HCT116 (cell line): ENCODE measurements at regions not wholly inside any gene's neighbourhood (a gene's known extent, or its start where the extent isn't known, plus 50 kb on each side); places are given as distances from the start of the nearest gene placed in this dataset.

Source experiments
- ATAC-seq: fragments of 200-7000 bp; cut with Tn5 transposase; 2 replicates; pipeline ENCODE4 v1.9.1; 2020; ENCODE audit warnings: mild to moderate bottlenecking, moderate library complexity
- BruUV-seq: library from RNA; stranded (reverse); fragments of 400-500 nt; replicated peaks from 2 replicates; lab custom pipeline; 2021; lab: Mats Ljungman, UMichigan
- CTCF ChIA-PET: fragments of 300-600 bp; sonication (Branson Sonifier 250); formaldehyde crosslinking; loops from one replicate; lab custom pipeline; 2021; ENCODE audit warnings: antibody characterized with exemption; lab: Charles Lee
- POLR2A ChIA-PET: fragments of 300-600, 350-600 bp; sonication (Branson Sonifier 250); formaldehyde crosslinking; loops from one replicate; lab custom pipeline; 2021; ENCODE audit warnings: antibody characterized with exemption; lab: Charles Lee
- RAD21 ChIA-PET, 2 experiments: fragments of 300-600 bp; sonication (Branson Sonifier 250); formaldehyde crosslinking; loops; one replicate each; lab custom pipeline; 2023; ENCODE audit warnings: low total read pairs in 2 of 2; ENCODE audit not compliant: uncharacterized antibody in 2 of 2, unreplicated experiment in 2 of 2, low non-redundant PET in 1 of 2; lab: Charles Lee
- DNase-seq: peaks from one replicate; pipeline ENCODE4 v3.0.0-alpha.2; 2010; ENCODE audit warnings: low read depth, low spot score
- H2AFZ ChIP-seq: fragments of 200-600 bp; shearing (Covaris generic), sonication (generic); 2 replicates; pipeline ENCODE4 v1.6.1; 2017; ENCODE audit warnings: low read depth, mixed run types, mixed read lengths, antibody characterized with exemption, low read length; ENCODE audit not compliant: poor library complexity, severe bottlenecking
- H3K27ac ChIP-seq: 2 replicates; pipeline ENCODE4 v1.5.1; 2012; ENCODE audit warnings: low read depth, low read length
- H3K27me3 ChIP-seq: fragments of 200-600 bp; sonication (generic); 2 replicates; pipeline ENCODE4 v1.6.1; 2016; ENCODE audit warnings: mixed run types, low read length, mixed read lengths; ENCODE audit not compliant: insufficient read depth
- H3K36me3 ChIP-seq, 2 experiments: fragments of 200-500 bp in 1 of 2; fragments of 200-600 bp in 1 of 2; sonication (Bioruptor generic) in 1 of 2; sonication (generic) in 1 of 2; 2 replicates each; pipeline versions ENCODE4 v1.5.1 to v1.6.1; 2014 to 2016; ENCODE audit warnings: low read length in 2 of 2, inconsistent platforms in 1 of 2, mixed read lengths in 1 of 2, mixed run types in 1 of 2; ENCODE audit not compliant: insufficient read depth in 2 of 2, control insufficient read depth in 1 of 2
- H3K4me1 ChIP-seq, 2 experiments: fragments of 200-600 bp in 1 of 2; sonication (generic) in 1 of 2; 2 replicates each; pipeline versions ENCODE4 v1.5.1 to v1.6.1; 2012 to 2017; ENCODE audit warnings: low read length in 2 of 2, inconsistent platforms in 1 of 2, mild to moderate bottlenecking in 1 of 2, mixed read lengths in 1 of 2, mixed run types in 1 of 2, moderate library complexity in 1 of 2; ENCODE audit not compliant: insufficient read depth in 2 of 2, control insufficient read depth in 1 of 2
- H3K4me2 ChIP-seq: fragments of 200-600 bp; sonication (generic); 2 replicates; pipeline ENCODE4 v1.6.1; 2017; ENCODE audit warnings: mixed run types, low read length, mixed read lengths
- H3K4me3 ChIP-seq, 2 experiments: fragments of 200-600 bp in 1 of 2; sonication (generic) in 1 of 2; replicated peaks in 1 of 2; 2 replicates each; pipeline ENCODE4 v1.5.1; 2011 to 2016; ENCODE audit warnings: low read length in 2 of 2, control low read depth in 1 of 2, low read depth in 1 of 2, mild to moderate bottlenecking in 1 of 2, mixed read lengths in 1 of 2, mixed run types in 1 of 2
- H3K79me2 ChIP-seq: fragments of 200-600 bp; sonication (generic); 2 replicates; pipeline ENCODE4 v1.6.1; 2017; ENCODE audit warnings: mild to moderate bottlenecking, mixed run types, low read length, moderate library complexity, mixed read lengths; ENCODE audit not compliant: insufficient read depth
- H3K9ac ChIP-seq: fragments of 200-600 bp; sonication (generic); 2 replicates; pipeline ENCODE4 v1.6.1; 2016; ENCODE audit warnings: low read length, mixed read lengths
- H3K9me2 ChIP-seq: fragments of 200-600 bp; sonication (generic), shearing (Covaris generic); 2 replicates; pipeline ENCODE4 v1.6.1; 2017; ENCODE audit warnings: mixed run types, mild to moderate bottlenecking, moderate library complexity; ENCODE audit not compliant: insufficient read depth
- H3K9me3 ChIP-seq, 2 experiments: fragments of 200-500 bp in 1 of 2; fragments of 200-600 bp in 1 of 2; sonication (Bioruptor generic) in 1 of 2; sonication (generic) in 1 of 2; 2 replicates each; pipeline ENCODE4 v1.6.1; 2014 to 2017; ENCODE audit warnings: low read length in 2 of 2, mixed read lengths in 2 of 2, inconsistent platforms in 1 of 2, low read depth in 1 of 2, mild to moderate bottlenecking in 1 of 2, mixed run types in 1 of 2, moderate library complexity in 1 of 2; ENCODE audit not compliant: control insufficient read depth in 1 of 2, insufficient read depth in 1 of 2
- H4K20me1 ChIP-seq: fragments of 200-600 bp; sonication (generic), shearing (Covaris generic); 2 replicates; pipeline ENCODE4 v1.6.1; 2017; ENCODE audit warnings: mixed run types, mild to moderate bottlenecking, moderate library complexity; ENCODE audit not compliant: insufficient read depth
- EGR1 ChIP-seq: IDR thresholded peaks from 2 replicates; pipeline ENCODE4 v1.6.1; 2012; ENCODE audit warnings: low read depth
- ELF1 ChIP-seq: IDR thresholded peaks from 2 replicates; pipeline ENCODE4 v1.6.1; 2012; ENCODE audit warnings: low read depth, borderline replicate concordance
- FOSL1 ChIP-seq: IDR thresholded peaks from 2 replicates; pipeline ENCODE4 v1.6.1; 2012; ENCODE audit warnings: low read depth
- JUND ChIP-seq: IDR thresholded peaks from 2 replicates; pipeline ENCODE4 v1.6.1; 2012
- POLR2A ChIP-seq: IDR thresholded peaks from 2 replicates; pipeline ENCODE4 v1.7.0; 2011; ENCODE audit warnings: borderline replicate concordance; ENCODE audit not compliant: insufficient read depth, insufficient read length; ENCODE audit errors: extremely low read depth
- POLR2AphosphoS5 ChIP-seq: IDR thresholded peaks from 2 replicates; pipeline ENCODE4 v1.6.1; 2011; ENCODE audit warnings: mild to moderate bottlenecking, low read depth, low read length, moderate library complexity
- RAD21 ChIP-seq: IDR thresholded peaks from 2 replicates; pipeline ENCODE4 v1.6.1; 2012; ENCODE audit warnings: low read depth, mild to moderate bottlenecking
- REST ChIP-seq: IDR thresholded peaks from 2 replicates; pipeline ENCODE4 v1.6.1; 2012; ENCODE audit warnings: low read depth
- SIN3A ChIP-seq: IDR thresholded peaks from 2 replicates; pipeline ENCODE4 v1.6.1; 2012; ENCODE audit warnings: low read depth
- SP1 ChIP-seq: IDR thresholded peaks from 2 replicates; pipeline ENCODE4 v1.6.1; 2012; ENCODE audit warnings: low read depth
- SRF ChIP-seq: IDR thresholded peaks from 2 replicates; pipeline ENCODE4 v1.6.1; 2012; ENCODE audit warnings: low read depth
- YY1 ChIP-seq: IDR thresholded peaks from 2 replicates; pipeline ENCODE4 v1.6.1; 2011; ENCODE audit warnings: low read length, low read depth, moderate library complexity, mild to moderate bottlenecking; ENCODE audit not compliant: insufficient replicate concordance; ENCODE audit errors: extremely low read depth
- ZFX ChIP-seq: fragments of 450-650 bp; IDR thresholded peaks from 2 replicates; pipeline ENCODE4 v1.6.1; 2017
- intact Hi-C: fragments of 100-400 bp; cut with micrococcal nuclease; formaldehyde crosslinking; loops from 2 replicates; pipeline ENCODE4 v1.10.0; 2022
- TF ChIP-seq, protein P1 (sequence below): IDR thresholded peaks from 2 replicates; pipeline ENCODE4 v1.6.1; 2012

GRCh38 chr4:149048451-149049143 lies 606.4 kb upstream of the NR3C2 start:
- H2AFZ ChIP-seq = no peak overlapping the region
- H4K20me1 ChIP-seq = no peaks in the 10 kb centered on the region
- no peaks in the 10 kb centered on the region for H3K79me2 ChIP-seq
- ChIA-PET RAD21 (no interaction called here), POLR2A (no interaction called here)
- H3K4me2 ChIP-seq = no peak overlapping the region
- no peak overlapping the region for H3K9ac ChIP-seq
- H3K27me3 ChIP-seq = no peaks in the 10 kb centered on the region
- H3K27ac ChIP-seq = no peak overlapping the region
- no TSS peak for BruUV-seq
- H3K4me1 ChIP-seq = no peaks in the 10 kb centered on the region
- TF ChIP-seq, protein P1, sequence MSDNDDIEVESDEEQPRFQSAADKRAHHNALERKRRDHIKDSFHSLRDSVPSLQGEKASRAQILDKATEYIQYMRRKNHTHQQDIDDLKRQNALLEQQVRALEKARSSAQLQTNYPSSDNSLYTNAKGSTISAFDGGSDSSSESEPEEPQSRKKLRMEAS = no peak
- no peak for TF ChIP-seq FOSL1
- no peak for TF ChIP-seq YY1
- no peak for TF ChIP-seq SRF
- no peak for TF ChIP-seq ZFX
- TF ChIP-seq EGR1 = no peak
- TF ChIP-seq SP1 = no peak
- no peak for TF ChIP-seq ELF1
- no peak for TF ChIP-seq RAD21
- TF ChIP-seq POLR2A = no peak
- TF ChIP-seq REST = no peak
- no peak for TF ChIP-seq JUND
- TF ChIP-seq POLR2AphosphoS5 = no peak
- no peak for TF ChIP-seq SIN3A
- TF ChIP-seq, all 23 proteins: peak for 0
- H3K9me2 ChIP-seq = no peaks in the 10 kb centered on the region
- CTCF ChIA-PET = interaction anchor here (1.1 kb wide), 1 partner anchor 17 kb away, joined by 4 read pairs; no protein-coding TSS in a partner anchor
- H3K36me3 ChIP-seq = no peaks in the 10 kb centered on the region
- no peak overlapping the region for H3K4me3 ChIP-seq
- ATAC-seq = no peak
- no peak for DNase-seq
- no peaks in the 10 kb centered on the region for H3K9me3 ChIP-seq
- intact Hi-C loops = no loop called here
